ENCODE measurements at regions not wholly inside any gene's neighbourhood (a gene's known extent, or its start where the extent isn't known, plus 50 kb on each side); places are given as distances from the start of the nearest gene placed in this dataset.

- CTCF ChIA-PET: no interaction called here
- Histone ChIP-seq H3K9me3 (ENCODE audit: control insufficient read depth, insufficient read depth, low read depth, low read length) (no peaks in the 10 kb centered on the region), H3K27me3 (ENCODE audit: control insufficient read depth, insufficient read depth, low read length) (no peaks in the 10 kb centered on the region), H3K4me3 (ENCODE audit: low read depth in 2 of 2, low read length in 2 of 2) (no peak overlapping the region), H3K36me3 (ENCODE audit: control insufficient read depth, insufficient read depth, low read length) (no peaks in the 10 kb centered on the region), H3K4me1 (ENCODE audit: control insufficient read depth, insufficient read depth, low read length) (no peaks in the 10 kb centered on the region), H3K27ac (ENCODE audit: low read length) (no peak overlapping the region)
- DNase-seq (ENCODE audit: low read depth, low spot score): no peak
- intact Hi-C loops (cut with micrococcal nuclease; ENCODE audit: unreplicated experiment) (loop anchor here (5.0 kb wide), 1 partner anchor 342 kb away; no protein-coding TSS in a partner anchor), in situ Hi-C loops (cut with HindIII; ENCODE audit: low pct_unique_long_range_greater_than_20kb, low sequenced_read_pairs) (no loop called here)
- ATAC-seq: no peak
- no TSS peak for BruUV-seq (replicated peaks)
- POLR2A ChIA-PET: no interaction called here
- TF ChIP-seq POLR2AphosphoS5 (IDR thresholded peaks at IDR 0.05; ENCODE audit: low read depth, low read length) (no peak), SIN3A (IDR thresholded peaks at IDR 0.05; ENCODE audit: borderline replicate concordance, insufficient read depth, low read depth, low read length) (no peak), TCF7L2 (IDR thresholded peaks at IDR 0.05; ENCODE audit: low read depth, low read length) (no peak), CTCF (IDR thresholded peaks at IDR 0.05) (no peak)
- TF ChIP-seq, protein P1, sequence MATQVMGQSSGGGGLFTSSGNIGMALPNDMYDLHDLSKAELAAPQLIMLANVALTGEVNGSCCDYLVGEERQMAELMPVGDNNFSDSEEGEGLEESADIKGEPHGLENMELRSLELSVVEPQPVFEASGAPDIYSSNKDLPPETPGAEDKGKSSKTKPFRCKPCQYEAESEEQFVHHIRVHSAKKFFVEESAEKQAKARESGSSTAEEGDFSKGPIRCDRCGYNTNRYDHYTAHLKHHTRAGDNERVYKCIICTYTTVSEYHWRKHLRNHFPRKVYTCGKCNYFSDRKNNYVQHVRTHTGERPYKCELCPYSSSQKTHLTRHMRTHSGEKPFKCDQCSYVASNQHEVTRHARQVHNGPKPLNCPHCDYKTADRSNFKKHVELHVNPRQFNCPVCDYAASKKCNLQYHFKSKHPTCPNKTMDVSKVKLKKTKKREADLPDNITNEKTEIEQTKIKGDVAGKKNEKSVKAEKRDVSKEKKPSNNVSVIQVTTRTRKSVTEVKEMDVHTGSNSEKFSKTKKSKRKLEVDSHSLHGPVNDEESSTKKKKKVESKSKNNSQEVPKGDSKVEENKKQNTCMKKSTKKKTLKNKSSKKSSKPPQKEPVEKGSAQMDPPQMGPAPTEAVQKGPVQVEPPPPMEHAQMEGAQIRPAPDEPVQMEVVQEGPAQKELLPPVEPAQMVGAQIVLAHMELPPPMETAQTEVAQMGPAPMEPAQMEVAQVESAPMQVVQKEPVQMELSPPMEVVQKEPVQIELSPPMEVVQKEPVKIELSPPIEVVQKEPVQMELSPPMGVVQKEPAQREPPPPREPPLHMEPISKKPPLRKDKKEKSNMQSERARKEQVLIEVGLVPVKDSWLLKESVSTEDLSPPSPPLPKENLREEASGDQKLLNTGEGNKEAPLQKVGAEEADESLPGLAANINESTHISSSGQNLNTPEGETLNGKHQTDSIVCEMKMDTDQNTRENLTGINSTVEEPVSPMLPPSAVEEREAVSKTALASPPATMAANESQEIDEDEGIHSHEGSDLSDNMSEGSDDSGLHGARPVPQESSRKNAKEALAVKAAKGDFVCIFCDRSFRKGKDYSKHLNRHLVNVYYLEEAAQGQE (IDR thresholded peaks at IDR 0.05; ENCODE audit: insufficient read depth in 1 of 2, low read depth in 2 of 2, low read length in 1 of 2): no peak
Measured at GRCh38 chr11:115678942-115679341, 174.7 kb upstream of the CADM1 start.

- TF ChIP-seq SIN3A (IDR thresholded peaks at IDR 0.05; ENCODE audit: borderline replicate concordance, insufficient read depth, low read depth, low read length): no peak
- no peak for TF ChIP-seq TCF7L2 (IDR thresholded peaks at IDR 0.05; ENCODE audit: low read depth, low read length)
- no peak for TF ChIP-seq CTCF (IDR thresholded peaks at IDR 0.05)
- TF ChIP-seq, protein P1 (IDR thresholded peaks at IDR 0.05; ENCODE audit: insufficient read depth in 1 of 2, low read depth in 2 of 2, low read length in 1 of 2): no peak
- no peak for TF ChIP-seq POLR2AphosphoS5 (IDR thresholded peaks at IDR 0.05; ENCODE audit: low read depth, low read length)
- in situ Hi-C loops (cut with HindIII; ENCODE audit: low pct_unique_long_range_greater_than_20kb, low sequenced_read_pairs) (no loop called here), intact Hi-C loops (cut with micrococcal nuclease; ENCODE audit: unreplicated experiment) (loop anchor here (5.0 kb wide), 1 partner anchor 340 kb away; no protein-coding TSS in a partner anchor)
- Histone ChIP-seq H3K4me1 (ENCODE audit: control insufficient read depth, insufficient read depth, low read length) (no peaks in the 10 kb centered on the region), H3K4me3 (ENCODE audit: low read depth in 2 of 2, low read length in 2 of 2) (no peak overlapping the region), H3K36me3 (ENCODE audit: control insufficient read depth, insufficient read depth, low read length) (no peaks in the 10 kb centered on the region), H3K9me3 (ENCODE audit: control insufficient read depth, insufficient read depth, low read depth, low read length) (no peaks in the 10 kb centered on the region), H3K27me3 (ENCODE audit: control insufficient read depth, insufficient read depth, low read length) (no peaks in the 10 kb centered on the region), H3K27ac (ENCODE audit: low read length) (no peak overlapping the region)
- DNase-seq (ENCODE audit: low read depth, low spot score): no peak
- ChIA-PET CTCF (no interaction called here), POLR2A (no interaction called here)
- BruUV-seq (replicated peaks): no TSS peak
- no peak for ATAC-seq
Measured at GRCh38 chr11:115677190-115677589, 173.0 kb upstream of the CADM1 start.
